ENCODE measurements at regions not wholly inside any gene's neighbourhood (a gene's known extent, or its start where the extent isn't known, plus 50 kb on each side); places are given as distances from the start of the nearest gene placed in this dataset.
A peak's percentile ranks its signal among the peaks of the same experiment; 100 is the strongest.
"Not testable (repeated sequence)": the region's sequence is repeated elsewhere in the genome, so short reads cannot be mapped to it uniquely, and the experiment has no call there.

DNA sequence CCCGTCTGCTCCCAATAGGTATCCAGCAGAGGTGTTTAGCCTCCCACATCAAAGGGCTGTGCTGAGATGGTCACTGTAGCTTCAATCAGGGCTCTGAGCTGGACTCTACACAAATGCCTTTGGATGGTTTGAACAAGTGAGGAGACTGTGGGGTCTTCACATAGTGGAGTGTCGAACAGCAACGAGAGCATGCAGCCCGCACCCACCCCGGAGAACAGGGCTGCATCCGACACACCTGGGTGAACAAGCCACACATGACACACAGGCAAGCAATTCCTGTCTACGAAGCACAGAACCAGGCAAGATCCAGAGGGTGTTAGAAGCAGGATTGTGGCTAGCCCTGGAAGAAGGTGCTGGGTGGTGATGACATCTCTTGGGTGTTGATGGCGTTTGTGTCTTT is 58.0 kb upstream of the FGF3 start:
- TF ChIP-seq, protein P1, sequence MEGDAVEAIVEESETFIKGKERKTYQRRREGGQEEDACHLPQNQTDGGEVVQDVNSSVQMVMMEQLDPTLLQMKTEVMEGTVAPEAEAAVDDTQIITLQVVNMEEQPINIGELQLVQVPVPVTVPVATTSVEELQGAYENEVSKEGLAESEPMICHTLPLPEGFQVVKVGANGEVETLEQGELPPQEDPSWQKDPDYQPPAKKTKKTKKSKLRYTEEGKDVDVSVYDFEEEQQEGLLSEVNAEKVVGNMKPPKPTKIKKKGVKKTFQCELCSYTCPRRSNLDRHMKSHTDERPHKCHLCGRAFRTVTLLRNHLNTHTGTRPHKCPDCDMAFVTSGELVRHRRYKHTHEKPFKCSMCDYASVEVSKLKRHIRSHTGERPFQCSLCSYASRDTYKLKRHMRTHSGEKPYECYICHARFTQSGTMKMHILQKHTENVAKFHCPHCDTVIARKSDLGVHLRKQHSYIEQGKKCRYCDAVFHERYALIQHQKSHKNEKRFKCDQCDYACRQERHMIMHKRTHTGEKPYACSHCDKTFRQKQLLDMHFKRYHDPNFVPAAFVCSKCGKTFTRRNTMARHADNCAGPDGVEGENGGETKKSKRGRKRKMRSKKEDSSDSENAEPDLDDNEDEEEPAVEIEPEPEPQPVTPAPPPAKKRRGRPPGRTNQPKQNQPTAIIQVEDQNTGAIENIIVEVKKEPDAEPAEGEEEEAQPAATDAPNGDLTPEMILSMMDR (IDR thresholded peaks at IDR 0.05), result no peak
- Mint-ChIP-seq H3K9me3 (no peaks in the 10 kb centered on the region), H3K36me3 (ENCODE audit: low read depth) (no peaks in the 10 kb centered on the region), H3K4me3 (no peak overlapping the region), H3K27ac (no peak overlapping the region), H3K4me1 (ENCODE audit: low read depth) (no peaks in the 10 kb centered on the region), H3K27me3 (peaks cover 14% of the 10 kb centered on the region)
- POLR2A ChIA-PET, result no interaction called here
- Histone ChIP-seq H3K9me3 (ENCODE audit: control insufficient read depth in 1 of 2, insufficient read depth in 1 of 2, low read length in 2 of 2) (peaks cover 0 to 1% of the 10 kb centered on the region in 2 experiments), H3K4me3 (ENCODE audit: low read length) (no peak overlapping the region), H3K27ac (ENCODE audit: low read depth in 1 of 2, low read length in 2 of 2) (no peak overlapping the region), H3K4me1 (ENCODE audit: insufficient read depth, low read length) (no peaks in the 10 kb centered on the region), H3K27me3 (ENCODE audit: control insufficient read depth in 1 of 2, insufficient read depth in 2 of 2, low read length in 2 of 2) (peaks cover 0 to 2% of the 10 kb centered on the region in 2 experiments), H3K36me3 (ENCODE audit: insufficient read depth, low read length) (no peaks in the 10 kb centered on the region)
- intact Hi-C loops (cut with DNase I, micrococcal nuclease), result no loop called here
- CTCF ChIA-PET, result no interaction called here
- DNase-seq (peak in 1 of 14 experiments; percentile 19), ATAC-seq (ENCODE audit: poor library complexity) (no peak)

DNA sequence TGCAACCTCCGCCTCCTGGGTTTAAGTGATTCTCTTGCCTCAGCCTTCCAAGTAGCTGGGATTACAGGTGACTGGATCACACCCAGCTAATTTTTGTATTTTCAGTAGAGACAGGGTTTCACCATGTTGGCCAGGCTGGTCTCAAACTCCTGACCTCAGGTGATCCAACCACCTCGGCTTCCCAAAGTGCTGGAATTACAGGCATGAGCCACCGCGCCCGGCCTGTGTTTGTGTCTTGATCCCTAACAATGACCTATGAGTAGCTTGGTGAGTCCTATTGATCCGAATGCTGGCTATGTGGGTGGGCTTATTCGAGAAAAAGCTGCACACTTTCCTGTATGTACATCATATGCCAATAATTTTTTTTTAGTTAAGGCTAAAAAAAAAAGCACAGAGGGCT is 58.5 kb upstream of the FGF3 start:
- H3K4me1 Mint-ChIP-seq (ENCODE audit: low read depth); H3K36me3 ChIP-seq (ENCODE audit: insufficient read depth, low read length); H3K4me3 Mint-ChIP-seq; intact Hi-C loops (cut with DNase I, micrococcal nuclease); H3K27me3 ChIP-seq (ENCODE audit: control insufficient read depth in 1 of 2, insufficient read depth in 2 of 2, low read length in 2 of 2); CTCF ChIA-PET; H3K4me3 ChIP-seq (ENCODE audit: low read length); H3K27ac ChIP-seq (ENCODE audit: low read depth in 1 of 2, low read length in 2 of 2); H3K36me3 Mint-ChIP-seq (ENCODE audit: low read depth); H3K4me1 ChIP-seq (ENCODE audit: insufficient read depth, low read length); H3K9me3 Mint-ChIP-seq; POLR2A ChIA-PET; H3K27ac Mint-ChIP-seq; H3K9me3 ChIP-seq (ENCODE audit: control insufficient read depth in 1 of 2, insufficient read depth in 1 of 2, low read length in 2 of 2); ATAC-seq (ENCODE audit: poor library complexity): not testable (repeated sequence)
- DNase-seq, result peak in 1 of 14 experiments; percentile 10
- H3K27me3 Mint-ChIP-seq, result peaks cover 10% of the 10 kb centered on the region

DNA sequence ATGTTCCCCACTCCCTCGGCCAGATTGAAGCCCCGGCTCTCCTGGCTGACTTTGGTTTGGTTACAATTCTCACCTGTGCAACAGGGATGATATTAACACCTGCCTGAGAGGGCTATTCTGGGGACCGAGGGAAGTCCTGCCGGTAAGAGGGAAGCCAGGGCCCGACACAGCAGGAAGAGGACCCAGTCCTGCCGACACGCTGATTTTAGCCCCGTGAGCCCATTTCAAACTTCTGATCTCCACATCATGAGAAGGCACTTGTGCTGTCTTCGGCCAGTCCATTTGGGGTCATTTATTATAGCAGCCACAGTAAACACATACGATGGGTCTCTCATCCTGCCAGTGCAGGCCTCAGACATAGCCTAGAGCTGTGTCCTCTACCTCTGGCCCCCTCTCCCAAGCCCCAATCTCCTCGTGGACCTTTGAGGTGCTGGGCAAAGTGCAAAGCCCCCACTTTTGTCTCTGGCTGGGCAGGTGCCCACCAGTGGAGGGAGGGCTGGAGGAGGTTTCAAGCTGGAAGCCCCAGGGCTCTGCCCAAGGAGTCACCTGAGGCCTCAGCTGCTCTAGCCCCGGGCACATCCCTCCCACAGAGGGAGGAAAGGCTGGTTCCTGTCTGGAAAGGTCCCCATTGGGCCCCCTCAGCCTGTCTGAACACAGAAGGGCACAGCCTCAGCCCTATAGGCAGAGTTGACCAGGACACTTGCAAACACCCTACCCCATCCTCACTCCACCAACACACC is 59.1 kb upstream of the FGF3 start:
- H3K9me3 Mint-ChIP-seq, result no peaks in the 10 kb centered on the region
- Histone ChIP-seq H3K4me3 (ENCODE audit: low read length) (no peak overlapping the region), H3K9me3 (ENCODE audit: control insufficient read depth in 1 of 2, insufficient read depth in 1 of 2, low read length in 2 of 2) (peaks cover 0 to under 1% of the 10 kb centered on the region in 2 experiments), H3K27ac (ENCODE audit: low read depth in 1 of 2, low read length in 2 of 2) (no peak overlapping the region), H3K36me3 (ENCODE audit: insufficient read depth, low read length) (no peaks in the 10 kb centered on the region), H3K4me1 (ENCODE audit: insufficient read depth, low read length) (no peaks in the 10 kb centered on the region), H3K27me3 (ENCODE audit: control insufficient read depth in 1 of 2, insufficient read depth in 2 of 2, low read length in 2 of 2) (peaks cover 0 to 5% of the 10 kb centered on the region in 2 experiments)
- no peak overlapping the region for H3K27ac Mint-ChIP-seq
- no peaks in the 10 kb centered on the region for H3K4me1 Mint-ChIP-seq (ENCODE audit: low read depth)
- H3K27me3 Mint-ChIP-seq, result peaks cover 9% of the 10 kb centered on the region
- intact Hi-C loops (cut with DNase I, micrococcal nuclease), result no loop called here
- H3K36me3 Mint-ChIP-seq (ENCODE audit: low read depth), result no peaks in the 10 kb centered on the region
- TF ChIP-seq, protein P1 (IDR thresholded peaks at IDR 0.05), result no peak
- ATAC-seq (ENCODE audit: poor library complexity), result no peak
- ChIA-PET CTCF (no interaction called here), POLR2A (no interaction called here)
- H3K4me3 Mint-ChIP-seq, result no peak overlapping the region
- peak in 1 of 14 experiments; percentile 26 for DNase-seq

All from CD4-positive, alpha-beta T cell (primary cell).